SK-N-SH (cell line): ENCODE measurements at regions not wholly inside any gene's neighbourhood (a gene's known extent, or its start where the extent isn't known, plus 50 kb on each side); places are given as distances from the start of the nearest gene placed in this dataset.

Experiments
- CHD2 ChIP-seq: fragments of 150-350 bp; IDR thresholded peaks from 2 replicates; pipeline ENCODE4 v1.6.1; 2018; ENCODE audit warnings: low read length; ENCODE audit not compliant: partially characterized antibody
- EP300 ChIP-seq, 2 experiments: IDR thresholded peaks; 2 replicates each; pipeline versions ENCODE4 v1.4.0 to v1.6.1; 2012; ENCODE audit warnings: borderline replicate concordance in 1 of 2, low read depth in 1 of 2, low read length in 1 of 2
- EZH2phosphoT487 ChIP-seq: fragments of 200-600 bp; sonication (generic); IDR thresholded peaks from 2 replicates; pipeline ENCODE4 v1.6.1; 2017; ENCODE audit warnings: low read depth, mixed run types, mild to moderate bottlenecking, antibody characterized with exemption, moderate library complexity, borderline replicate concordance
- FOXJ3 ChIP-seq: sonication (generic); formaldehyde crosslinking; IDR thresholded peaks from 2 replicates; pipeline ENCODE4 v1.5.1; 2020; ENCODE audit warnings: mild to moderate bottlenecking, missing genetic modification reagents
- FOXM1 ChIP-seq: IDR thresholded peaks from 2 replicates; pipeline ENCODE4 v1.4.0; 2012; ENCODE audit warnings: low read depth, mild to moderate bottlenecking
- JUND ChIP-seq: IDR thresholded peaks from 2 replicates; pipeline ENCODE4 v1.4.0; 2012
- POLR2AphosphoS5 ChIP-seq: IDR thresholded peaks from 2 replicates; pipeline ENCODE4 v1.6.1; 2012; ENCODE audit warnings: low read depth, low read length
- RCOR1 ChIP-seq: fragments of 150-350 bp; IDR thresholded peaks from 2 replicates; pipeline ENCODE4 v1.6.1; 2017; ENCODE audit warnings: antibody characterized with exemption, low read length
- TAF1 ChIP-seq: IDR thresholded peaks from 2 replicates; pipeline ENCODE4 v1.6.1; 2012; ENCODE audit warnings: low read depth, mild to moderate bottlenecking, low read length, moderate library complexity, borderline replicate concordance
- TCF12 ChIP-seq: IDR thresholded peaks from 2 replicates; pipeline ENCODE4 v1.4.0; 2012
- TF ChIP-seq, protein P1 (sequence below): fragments of 200-600 bp; sonication (generic); IDR thresholded peaks from 2 replicates; pipeline ENCODE4 v1.6.1; 2017; ENCODE audit warnings: antibody characterized with exemption, mild to moderate bottlenecking, moderate library complexity
- TF ChIP-seq, protein P2 (sequence below): IDR thresholded peaks from 2 replicates; pipeline ENCODE4 v1.6.1; 2012; ENCODE audit warnings: mild to moderate bottlenecking, low read depth, low read length, moderate library complexity

GRCh38 chrX:122579036-122579435 lies 605.0 kb upstream of the GRIA3 start:
- TF ChIP-seq, protein P1, sequence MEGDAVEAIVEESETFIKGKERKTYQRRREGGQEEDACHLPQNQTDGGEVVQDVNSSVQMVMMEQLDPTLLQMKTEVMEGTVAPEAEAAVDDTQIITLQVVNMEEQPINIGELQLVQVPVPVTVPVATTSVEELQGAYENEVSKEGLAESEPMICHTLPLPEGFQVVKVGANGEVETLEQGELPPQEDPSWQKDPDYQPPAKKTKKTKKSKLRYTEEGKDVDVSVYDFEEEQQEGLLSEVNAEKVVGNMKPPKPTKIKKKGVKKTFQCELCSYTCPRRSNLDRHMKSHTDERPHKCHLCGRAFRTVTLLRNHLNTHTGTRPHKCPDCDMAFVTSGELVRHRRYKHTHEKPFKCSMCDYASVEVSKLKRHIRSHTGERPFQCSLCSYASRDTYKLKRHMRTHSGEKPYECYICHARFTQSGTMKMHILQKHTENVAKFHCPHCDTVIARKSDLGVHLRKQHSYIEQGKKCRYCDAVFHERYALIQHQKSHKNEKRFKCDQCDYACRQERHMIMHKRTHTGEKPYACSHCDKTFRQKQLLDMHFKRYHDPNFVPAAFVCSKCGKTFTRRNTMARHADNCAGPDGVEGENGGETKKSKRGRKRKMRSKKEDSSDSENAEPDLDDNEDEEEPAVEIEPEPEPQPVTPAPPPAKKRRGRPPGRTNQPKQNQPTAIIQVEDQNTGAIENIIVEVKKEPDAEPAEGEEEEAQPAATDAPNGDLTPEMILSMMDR: no peak
- TF ChIP-seq EZH2phosphoT487 (no peak), CHD2 (no peak), RCOR1 (no peak), FOXM1 (no peak), FOXJ3 (CRISPR knock-in tag) (no peak), POLR2AphosphoS5 (no peak), TCF12 (no peak), TAF1 (no peak), JUND (no peak), EP300 (IDR thresholded peaks at IDR 0.05; ENCODE audit: borderline replicate concordance in 1 of 2, low read depth in 1 of 2, low read length in 1 of 2) (no peak)
- TF ChIP-seq, protein P2, sequence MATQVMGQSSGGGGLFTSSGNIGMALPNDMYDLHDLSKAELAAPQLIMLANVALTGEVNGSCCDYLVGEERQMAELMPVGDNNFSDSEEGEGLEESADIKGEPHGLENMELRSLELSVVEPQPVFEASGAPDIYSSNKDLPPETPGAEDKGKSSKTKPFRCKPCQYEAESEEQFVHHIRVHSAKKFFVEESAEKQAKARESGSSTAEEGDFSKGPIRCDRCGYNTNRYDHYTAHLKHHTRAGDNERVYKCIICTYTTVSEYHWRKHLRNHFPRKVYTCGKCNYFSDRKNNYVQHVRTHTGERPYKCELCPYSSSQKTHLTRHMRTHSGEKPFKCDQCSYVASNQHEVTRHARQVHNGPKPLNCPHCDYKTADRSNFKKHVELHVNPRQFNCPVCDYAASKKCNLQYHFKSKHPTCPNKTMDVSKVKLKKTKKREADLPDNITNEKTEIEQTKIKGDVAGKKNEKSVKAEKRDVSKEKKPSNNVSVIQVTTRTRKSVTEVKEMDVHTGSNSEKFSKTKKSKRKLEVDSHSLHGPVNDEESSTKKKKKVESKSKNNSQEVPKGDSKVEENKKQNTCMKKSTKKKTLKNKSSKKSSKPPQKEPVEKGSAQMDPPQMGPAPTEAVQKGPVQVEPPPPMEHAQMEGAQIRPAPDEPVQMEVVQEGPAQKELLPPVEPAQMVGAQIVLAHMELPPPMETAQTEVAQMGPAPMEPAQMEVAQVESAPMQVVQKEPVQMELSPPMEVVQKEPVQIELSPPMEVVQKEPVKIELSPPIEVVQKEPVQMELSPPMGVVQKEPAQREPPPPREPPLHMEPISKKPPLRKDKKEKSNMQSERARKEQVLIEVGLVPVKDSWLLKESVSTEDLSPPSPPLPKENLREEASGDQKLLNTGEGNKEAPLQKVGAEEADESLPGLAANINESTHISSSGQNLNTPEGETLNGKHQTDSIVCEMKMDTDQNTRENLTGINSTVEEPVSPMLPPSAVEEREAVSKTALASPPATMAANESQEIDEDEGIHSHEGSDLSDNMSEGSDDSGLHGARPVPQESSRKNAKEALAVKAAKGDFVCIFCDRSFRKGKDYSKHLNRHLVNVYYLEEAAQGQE: no peak
